OCI-LY7 (cell line): ENCODE measurements at regions not wholly inside any gene's neighbourhood (a gene's known extent, or its start where the extent isn't known, plus 50 kb on each side); places are given as distances from the start of the nearest gene placed in this dataset.
A peak's percentile ranks its signal among the peaks of the same experiment; 100 is the strongest.

Experiments
- BruUV-seq: library from RNA; stranded (reverse); fragments of 400-500 nt; replicated peaks from 2 replicates; lab custom pipeline; 2021; lab: Mats Ljungman, UMichigan
- CTCF ChIA-PET: fragments of 300-600 bp; sonication (Branson Sonifier 250); formaldehyde crosslinking; loops from one replicate; lab custom pipeline; 2022; ENCODE audit warnings: antibody characterized with exemption; ENCODE audit not compliant: unreplicated experiment; lab: Charles Lee
- POLR2A ChIA-PET: fragments of 300-600 bp; sonication (Branson Sonifier 250); formaldehyde crosslinking; loops from one replicate; lab custom pipeline; 2022; ENCODE audit warnings: antibody characterized with exemption; lab: Charles Lee
- DNase-seq: peaks from one replicate; pipeline ENCODE4 v3.0.0-alpha.2; 2015; ENCODE audit warnings: low spot score
- H2AFZ ChIP-seq: fragments of 200-600 bp; sonication (generic), shearing (Covaris generic); 2 replicates; pipeline ENCODE4 v1.6.1; 2014; ENCODE audit warnings: mild to moderate bottlenecking, antibody characterized with exemption, low read length, moderate library complexity
- H3K27ac ChIP-seq: fragments of 200-600 bp; sonication (generic); 2 replicates; pipeline ENCODE4 v1.5.1; 2014; ENCODE audit warnings: mixed run types, low read depth, mild to moderate bottlenecking, moderate library complexity, low read length, inconsistent platforms; ENCODE audit not compliant: poor library complexity, severe bottlenecking
- H3K36me3 ChIP-seq: fragments of 200-600 bp; sonication (generic); 2 replicates; pipeline ENCODE4 v1.6.1; 2014; ENCODE audit warnings: mild to moderate bottlenecking, antibody characterized with exemption, low read length, moderate library complexity, mixed read lengths; ENCODE audit not compliant: insufficient read depth
- H3K4me1 ChIP-seq: fragments of 200-600 bp; sonication (generic); 2 replicates; pipeline ENCODE4 v1.5.1; 2014; ENCODE audit warnings: mild to moderate bottlenecking, low read length; ENCODE audit not compliant: insufficient read depth, poor library complexity, severe bottlenecking
- H3K4me2 ChIP-seq: fragments of 200-600 bp; sonication (generic); 2 replicates; pipeline ENCODE4 v1.6.1; 2014; ENCODE audit warnings: mild to moderate bottlenecking, low read length
- H3K4me3 ChIP-seq: fragments of 200-600 bp; sonication (generic); 2 replicates; pipeline ENCODE4 v1.5.1; 2014; ENCODE audit warnings: mild to moderate bottlenecking, low read depth, low read length; ENCODE audit not compliant: poor library complexity, severe bottlenecking
- H3K79me2 ChIP-seq: fragments of 200-600 bp; sonication (generic); 2 replicates; pipeline ENCODE4 v1.6.1; 2016; ENCODE audit warnings: low read depth, mild to moderate bottlenecking, low read length, moderate library complexity, mixed read lengths; ENCODE audit not compliant: insufficient read depth
- H3K9me2 ChIP-seq: fragments of 200-600 bp; sonication (generic); 2 replicates; pipeline ENCODE4 v1.6.1; 2016; ENCODE audit warnings: mild to moderate bottlenecking, low read length, mixed read lengths; ENCODE audit not compliant: insufficient read depth
- H3K9me3 ChIP-seq: fragments of 200-600 bp; sonication (generic); 2 replicates; pipeline ENCODE4 v1.6.1; 2014; ENCODE audit warnings: mild to moderate bottlenecking, mixed run types, low read length, mixed read lengths
- H4K20me1 ChIP-seq: fragments of 200-600 bp; sonication (generic); 2 replicates; pipeline ENCODE4 v1.6.1; 2014; ENCODE audit warnings: mild to moderate bottlenecking, antibody characterized with exemption, low read length, moderate library complexity, mixed read lengths; ENCODE audit not compliant: insufficient read depth
- CTCF ChIP-seq: fragments of 200-600 bp; sonication (generic); conservative IDR thresholded peaks from 2 replicates; pipeline ENCODE4 v1.5.1; 2014; ENCODE audit warnings: mild to moderate bottlenecking, antibody characterized with exemption, low read length, moderate library complexity, mixed read lengths
- EZH2phosphoT487 ChIP-seq: fragments of 200-600 bp; sonication (generic); IDR thresholded peaks from 2 replicates; pipeline ENCODE4 v1.6.1; 2018; ENCODE audit warnings: low read depth, borderline replicate concordance, mild to moderate bottlenecking, mixed run types, antibody characterized with exemption, low read length, moderate library complexity, mixed read lengths
- intact Hi-C: fragments of 100-400 bp; cut with micrococcal nuclease; formaldehyde crosslinking; loops from one replicate; pipeline ENCODE4 v1.10.0; 2022; ENCODE audit not compliant: unreplicated experiment

GRCh38 chrY:19577250-19577649 lies 167.3 kb downstream of the KDM5D start:
- Histone ChIP-seq H3K36me3 (peaks cover 76% of the 10 kb centered on the region), H3K4me1 (peaks cover 69% of the 10 kb centered on the region), H3K9me2 (no peaks in the 10 kb centered on the region), H3K4me2 (no peak overlapping the region), H2AFZ (no peak overlapping the region), H4K20me1 (peaks cover 6% of the 10 kb centered on the region; the same call in 1 of the 2 replicates), H3K27ac (no peak overlapping the region), H3K9me3 (no peaks in the 10 kb centered on the region), H3K4me3 (no peak overlapping the region), H3K79me2 (peaks cover 95% of the 10 kb centered on the region)
- intact Hi-C loops = no loop called here
- ChIA-PET POLR2A (interaction anchor here (1.2 to 1.6 kb wide), 2 partner anchors 9 to 15 kb away, joined by 3 to 6 read pairs; no protein-coding TSS in a partner anchor), CTCF (no interaction called here)
- no TSS peak for BruUV-seq
- no peak for DNase-seq
- TF ChIP-seq CTCF (no peak), EZH2phosphoT487 (no peak)

DNA sequence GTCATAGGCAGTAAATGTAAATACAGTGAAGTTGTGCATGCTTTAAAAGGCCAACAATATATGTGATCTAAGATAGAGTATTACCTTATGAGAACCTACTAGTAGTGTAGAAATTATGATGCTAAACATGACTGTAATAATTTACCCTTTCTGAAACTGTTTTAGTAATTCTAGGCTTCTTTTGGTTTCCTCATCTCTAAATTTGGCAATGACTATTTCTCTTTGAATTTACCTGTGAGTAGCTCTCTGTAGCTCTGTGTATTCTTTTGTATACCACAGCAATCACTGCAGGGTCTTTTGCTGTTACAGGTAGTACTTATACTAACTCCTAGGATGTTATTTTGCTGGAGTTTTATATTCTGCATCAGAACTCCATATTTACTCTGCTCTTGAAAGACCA lies 169.6 kb downstream of the KDM5D start:
- Histone ChIP-seq H3K4me1 (peaks cover 60% of the 10 kb centered on the region), H3K4me3 (no peak overlapping the region), H4K20me1 (peaks cover 10% of the 10 kb centered on the region; the same call in 1 of the 2 replicates), H2AFZ (no peak overlapping the region), H3K4me2 (peak overlapping the region; percentile 41), H3K9me2 (no peaks in the 10 kb centered on the region), H3K9me3 (no peaks in the 10 kb centered on the region), H3K27ac (no peak overlapping the region), H3K79me2 (peaks cover 100% of the 10 kb centered on the region), H3K36me3 (peaks cover 79% of the 10 kb centered on the region)
- no peak for TF ChIP-seq CTCF
- no peak for TF ChIP-seq EZH2phosphoT487
- CTCF ChIA-PET = no interaction called here
- no TSS peak for BruUV-seq
- POLR2A ChIA-PET = no interaction called here
- DNase-seq = no peak
- intact Hi-C loops = no loop called here

DNA sequence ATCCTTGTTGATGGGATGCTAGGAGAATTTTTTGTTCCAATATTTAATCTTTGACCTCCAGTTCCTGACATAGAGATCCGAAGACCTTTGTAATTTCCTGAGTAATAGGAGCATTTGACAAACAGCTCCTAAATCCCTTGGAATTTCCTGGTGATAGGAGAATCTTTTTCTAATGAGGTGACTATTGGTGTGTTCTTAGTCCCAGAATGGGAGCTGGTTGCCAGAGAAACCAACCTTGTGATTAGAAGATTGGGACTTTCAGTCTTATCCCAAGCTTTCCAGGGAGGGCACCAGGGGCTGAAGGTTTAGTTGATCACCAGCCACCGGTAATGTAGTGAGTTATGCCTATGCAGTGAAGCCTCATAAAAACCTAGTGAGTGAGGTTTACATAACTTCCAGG lies 170.9 kb downstream of the KDM5D start:
- Histone ChIP-seq H3K27ac (no peak overlapping the region), H3K4me2 (peak overlapping the region; percentile 41), H3K9me2 (no peaks in the 10 kb centered on the region), H4K20me1 (peaks cover 5% of the 10 kb centered on the region; the same call in 1 of the 2 replicates), H3K9me3 (no peaks in the 10 kb centered on the region), H3K4me1 (peaks cover 47% of the 10 kb centered on the region), H3K4me3 (no peak overlapping the region), H3K79me2 (peaks cover 100% of the 10 kb centered on the region), H2AFZ (no peak overlapping the region), H3K36me3 (peaks cover 66% of the 10 kb centered on the region)
- TF ChIP-seq CTCF (no peak), EZH2phosphoT487 (no peak)
- DNase-seq = no peak
- intact Hi-C loops = no loop called here
- no TSS peak for BruUV-seq
- POLR2A ChIA-PET = interaction anchor here (1.6 kb wide), 1 partner anchor 21 kb away, joined by 3 read pairs; no protein-coding TSS in a partner anchor
- CTCF ChIA-PET = no interaction called here
